ENCODE measurements at regions not wholly inside any gene's neighbourhood (a gene's known extent, or its start where the extent isn't known, plus 50 kb on each side); places are given as distances from the start of the nearest gene placed in this dataset.
A peak's percentile ranks its signal among the peaks of the same experiment; 100 is the strongest.
"Not testable (repeated sequence)": the region's sequence is repeated elsewhere in the genome, so short reads cannot be mapped to it uniquely, and the experiment has no call there.

DNA sequence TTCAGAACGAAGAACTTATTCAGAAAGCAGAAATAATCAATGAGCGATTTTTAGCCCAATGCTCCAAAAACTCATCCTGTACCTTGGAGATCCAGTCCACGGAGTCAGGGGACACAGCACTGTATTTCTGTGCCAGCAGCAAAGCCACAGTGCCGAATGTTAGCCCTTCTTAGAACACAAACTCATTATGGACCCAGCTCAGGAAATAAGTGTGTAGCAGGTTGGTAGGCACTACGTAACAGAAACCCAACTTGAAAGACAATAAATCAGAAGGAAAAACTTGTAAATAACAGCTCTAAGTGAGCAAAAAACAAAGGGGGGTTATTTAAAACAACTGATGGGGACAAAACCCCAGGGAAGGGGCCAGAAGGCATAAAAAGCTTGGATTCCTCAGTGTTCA lies 112.0 kb upstream of the PRSS1 start:
- DNase-seq (ENCODE audit: low read depth in 1 of 2, low spot score in 1 of 2): no peak

- peak in 1 of 2 donors; percentile 1 for DNase-seq (ENCODE audit: low read depth in 1 of 2, low spot score in 1 of 2)
Measured at GRCh38 chr7:142636751-142637150, 112.5 kb upstream of the PRSS1 start.

DNA sequence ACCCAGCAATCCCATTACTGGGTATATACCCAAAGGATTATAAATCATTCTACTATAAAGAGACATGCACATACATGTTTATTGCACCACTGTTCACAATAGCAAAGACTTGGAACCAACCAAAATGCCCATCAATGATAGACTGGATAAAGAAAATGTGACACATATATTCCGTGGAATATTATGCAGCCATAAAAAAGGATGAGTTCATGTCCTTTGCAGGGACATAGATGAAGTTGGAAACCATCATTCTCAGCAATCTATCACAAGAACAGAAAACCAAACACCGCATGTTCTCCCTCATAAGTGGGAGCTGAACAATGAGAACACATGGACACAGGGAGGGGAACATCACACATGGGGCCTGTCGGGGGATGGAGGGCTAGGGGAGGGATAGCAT lies 113.2 kb upstream of the PRSS1 start:
- not testable (repeated sequence) for DNase-seq (ENCODE audit: low read depth in 1 of 2, low spot score in 1 of 2)

DNA sequence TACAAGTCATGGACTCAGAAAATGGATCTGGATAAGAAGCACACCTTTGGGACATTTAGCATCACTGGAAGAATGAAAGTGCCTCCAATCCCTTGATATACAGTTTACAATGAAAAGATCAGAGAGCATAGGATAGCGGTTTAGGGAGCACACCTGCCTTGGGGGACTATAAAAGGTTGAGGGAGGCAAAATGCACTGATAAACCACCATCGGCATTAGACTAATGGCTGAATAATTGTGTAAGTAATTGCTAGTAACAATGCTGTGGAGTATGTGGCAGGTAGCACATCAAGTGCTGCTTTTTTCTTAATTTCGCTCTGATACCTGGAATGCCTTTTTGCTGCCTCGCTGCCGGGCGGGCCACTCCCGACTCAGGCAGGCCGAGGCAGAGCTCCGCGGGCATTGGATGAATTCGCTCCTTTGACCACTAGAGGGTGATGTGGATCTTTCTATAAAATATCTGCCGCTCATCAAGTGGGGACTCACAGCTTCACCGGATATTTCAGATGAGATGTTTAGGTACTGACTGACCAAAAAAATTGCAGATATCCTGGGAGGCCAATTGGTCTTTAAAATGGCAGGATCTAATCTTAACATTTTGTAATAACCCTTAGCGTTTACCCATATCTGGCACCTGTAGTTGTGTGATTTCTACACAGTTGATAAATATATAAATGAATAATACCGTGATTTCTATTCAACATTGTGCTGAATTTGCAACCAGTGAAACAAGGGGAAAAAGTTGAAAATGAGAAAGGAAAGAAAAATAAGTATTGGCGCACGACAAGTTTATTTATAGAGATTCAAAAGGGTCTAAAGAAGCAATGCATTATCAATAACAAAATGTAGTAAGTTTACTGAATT lies 116.8 kb upstream of the PRSS1 start:
- peak; percentile 17 to 28 for DNase-seq (ENCODE audit: low read depth in 1 of 2, low spot score in 1 of 2)

GRCh38 chr7:142629588-142630260 lies 119.5 kb upstream of the PRSS1 start:
- DNase-seq (ENCODE audit: low read depth in 1 of 2, low spot score in 1 of 2): no peak

DNA sequence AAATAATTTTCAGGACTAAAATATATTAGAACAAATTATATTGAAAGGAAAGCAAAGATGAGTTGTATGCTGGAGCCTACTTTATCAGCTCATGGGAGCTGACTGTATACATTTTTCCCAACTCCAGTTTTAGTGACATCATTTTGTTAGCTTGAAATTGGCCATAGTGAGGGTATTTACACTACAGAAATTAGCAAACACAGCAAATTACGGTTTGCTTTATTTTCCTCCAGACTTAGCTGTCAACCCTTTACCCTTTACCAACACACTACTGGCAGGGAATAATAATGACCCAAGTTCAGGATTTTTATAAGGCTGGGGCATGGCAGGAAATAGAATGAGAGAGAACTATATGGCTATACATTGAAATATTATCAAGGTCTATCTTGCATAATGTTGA lies 120.3 kb upstream of the PRSS1 start:
- no peak for DNase-seq (ENCODE audit: low read depth in 1 of 2, low spot score in 1 of 2)

DNA sequence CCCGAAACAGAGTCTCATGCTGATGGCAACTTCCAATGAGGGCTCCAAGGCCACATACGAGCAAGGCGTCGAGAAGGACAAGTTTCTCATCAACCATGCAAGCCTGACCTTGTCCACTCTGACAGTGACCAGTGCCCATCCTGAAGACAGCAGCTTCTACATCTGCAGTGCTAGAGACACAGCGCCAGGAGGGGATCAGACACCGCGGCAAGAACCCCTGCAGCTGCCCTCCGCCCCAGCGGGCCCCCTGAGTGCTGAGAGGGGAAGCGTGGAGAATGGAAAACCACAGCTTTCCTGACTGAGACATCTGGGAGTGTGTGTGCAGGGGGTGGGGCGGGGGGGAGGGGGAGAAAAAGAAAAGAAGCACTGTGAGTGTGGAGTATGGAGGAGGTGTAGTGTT lies 122.0 kb upstream of the PRSS1 start:
- not testable (repeated sequence) for DNase-seq (ENCODE audit: low read depth in 1 of 2, low spot score in 1 of 2)

DNA sequence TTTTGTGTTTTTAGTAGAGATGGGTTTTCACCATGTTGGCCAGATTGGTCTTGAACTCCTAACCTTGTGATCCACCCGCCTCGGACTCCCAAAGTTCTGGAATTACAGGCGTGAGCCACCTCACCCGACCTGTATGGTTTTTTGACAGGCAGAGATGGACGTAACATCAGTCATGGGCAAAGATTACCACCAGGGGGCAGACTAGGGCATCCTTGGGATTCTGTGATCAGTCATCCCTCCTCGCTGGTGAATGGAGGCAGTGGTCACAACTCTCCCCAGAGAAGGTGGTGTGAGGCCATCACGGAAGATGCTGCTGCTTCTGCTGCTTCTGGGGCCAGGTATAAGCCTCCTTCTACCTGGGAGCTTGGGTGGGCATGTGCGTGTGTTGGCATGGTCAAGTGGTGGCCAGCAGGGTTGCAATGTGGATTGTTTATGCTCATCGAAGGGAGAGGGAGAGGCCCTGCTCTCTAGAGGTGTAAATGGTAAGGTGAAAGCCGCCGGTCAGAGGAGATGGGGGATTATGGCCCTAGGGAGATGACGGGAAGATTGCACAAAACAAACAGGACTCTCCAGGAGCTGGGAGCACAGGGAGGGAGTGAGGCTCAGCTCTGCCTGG lies 122.7 kb upstream of the PRSS1 start:
- DNase-seq (ENCODE audit: low read depth in 1 of 2, low spot score in 1 of 2): peak; percentile 18 to 41

DNA sequence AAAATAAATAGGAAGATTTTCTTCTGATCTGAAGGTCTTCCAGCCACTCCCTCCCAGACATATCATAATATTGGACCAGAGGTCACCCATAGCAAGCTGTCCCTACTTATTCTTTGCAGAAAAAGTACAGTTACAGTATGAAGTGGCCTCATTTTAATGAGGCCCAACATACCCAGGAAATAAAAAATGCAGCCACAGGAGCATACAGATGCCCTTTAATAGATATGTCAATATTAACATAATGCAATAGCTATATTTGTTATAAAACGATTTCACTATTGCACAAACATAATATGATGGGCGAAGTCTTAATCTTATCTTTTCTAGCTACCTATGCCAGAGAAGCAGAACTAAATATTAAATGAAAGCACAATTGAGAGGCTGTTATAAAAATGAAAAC lies 124.1 kb upstream of the PRSS1 start:
- DNase-seq (ENCODE audit: low read depth in 1 of 2, low spot score in 1 of 2): not testable (repeated sequence)

- DNase-seq (ENCODE audit: low read depth in 1 of 2, low spot score in 1 of 2): no peak
Measured at GRCh38 chr7:142620402-142620801, 128.9 kb upstream of the PRSS1 start.

GRCh38 chr7:142618655-142619351 lies 130.5 kb upstream of the PRSS1 start:
- DNase-seq (ENCODE audit: low read depth in 1 of 2, low spot score in 1 of 2): no peak

DNA sequence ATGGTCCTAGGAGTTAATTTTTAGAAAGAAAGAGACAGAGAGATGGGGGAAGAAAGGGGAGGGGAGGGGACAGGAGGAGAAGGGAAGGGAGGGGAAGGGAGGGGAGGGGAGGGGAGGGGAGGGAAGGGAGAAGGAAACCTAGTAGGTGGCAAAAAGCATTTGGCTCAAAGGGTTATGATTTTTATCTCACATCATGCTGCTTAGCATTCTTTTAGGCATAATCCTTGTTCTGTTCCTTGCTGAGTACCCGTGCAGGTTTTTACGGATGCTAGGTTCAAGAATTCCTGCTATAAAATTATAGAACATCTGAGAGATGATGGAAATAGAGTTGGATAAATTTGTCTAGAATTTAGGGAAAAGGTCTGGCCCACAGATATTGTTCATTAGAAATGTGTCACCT lies 132.4 kb upstream of the PRSS1 start:
- no peak for DNase-seq (ENCODE audit: low read depth in 1 of 2, low spot score in 1 of 2)

DNA sequence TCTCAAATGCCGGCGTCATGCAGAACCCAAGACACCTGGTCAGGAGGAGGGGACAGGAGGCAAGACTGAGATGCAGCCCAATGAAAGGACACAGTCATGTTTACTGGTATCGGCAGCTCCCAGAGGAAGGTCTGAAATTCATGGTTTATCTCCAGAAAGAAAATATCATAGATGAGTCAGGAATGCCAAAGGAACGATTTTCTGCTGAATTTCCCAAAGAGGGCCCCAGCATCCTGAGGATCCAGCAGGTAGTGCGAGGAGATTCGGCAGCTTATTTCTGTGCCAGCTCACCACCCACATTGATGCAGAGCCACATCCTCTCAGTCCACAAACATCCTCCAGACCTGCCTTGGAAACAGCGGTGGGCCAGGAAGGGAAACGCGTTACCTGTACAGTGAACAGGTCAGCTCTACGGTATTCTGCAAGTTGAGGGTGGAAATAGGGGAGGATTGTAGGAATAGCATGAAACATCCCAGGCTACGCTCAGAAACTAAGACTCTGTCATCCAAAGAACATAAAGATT lies 133.1 kb upstream of the PRSS1 start:
- no peak for DNase-seq (ENCODE audit: low read depth in 1 of 2, low spot score in 1 of 2)

DNA sequence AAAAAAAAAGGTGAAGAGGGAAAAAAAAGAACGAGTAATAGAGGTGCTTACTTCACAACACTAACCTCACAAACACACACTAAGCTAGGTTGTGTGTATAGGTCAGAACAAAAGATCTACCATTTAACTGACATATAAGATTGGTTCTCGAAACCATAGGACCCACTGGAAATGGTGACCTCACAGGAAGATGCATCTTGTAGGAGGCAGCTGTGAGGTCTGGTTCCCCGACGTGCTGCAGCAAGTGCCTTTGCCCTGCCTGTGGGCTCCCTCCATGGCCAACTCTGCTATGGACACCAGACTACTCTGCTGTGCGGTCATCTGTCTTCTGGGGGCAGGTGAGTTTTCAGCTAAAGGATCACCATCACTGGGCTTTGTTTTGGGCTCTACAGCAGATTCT lies 133.8 kb upstream of the PRSS1 start:
- no peak for DNase-seq (ENCODE audit: low read depth in 1 of 2, low spot score in 1 of 2)

- DNase-seq (ENCODE audit: low read depth in 1 of 2, low spot score in 1 of 2): no peak
Measured at GRCh38 chr7:142614116-142614515, 135.2 kb upstream of the PRSS1 start.

GRCh38 chr7:142612237-142612881 lies 136.9 kb upstream of the PRSS1 start:
- DNase-seq (ENCODE audit: low read depth in 1 of 2, low spot score in 1 of 2): no peak

DNA sequence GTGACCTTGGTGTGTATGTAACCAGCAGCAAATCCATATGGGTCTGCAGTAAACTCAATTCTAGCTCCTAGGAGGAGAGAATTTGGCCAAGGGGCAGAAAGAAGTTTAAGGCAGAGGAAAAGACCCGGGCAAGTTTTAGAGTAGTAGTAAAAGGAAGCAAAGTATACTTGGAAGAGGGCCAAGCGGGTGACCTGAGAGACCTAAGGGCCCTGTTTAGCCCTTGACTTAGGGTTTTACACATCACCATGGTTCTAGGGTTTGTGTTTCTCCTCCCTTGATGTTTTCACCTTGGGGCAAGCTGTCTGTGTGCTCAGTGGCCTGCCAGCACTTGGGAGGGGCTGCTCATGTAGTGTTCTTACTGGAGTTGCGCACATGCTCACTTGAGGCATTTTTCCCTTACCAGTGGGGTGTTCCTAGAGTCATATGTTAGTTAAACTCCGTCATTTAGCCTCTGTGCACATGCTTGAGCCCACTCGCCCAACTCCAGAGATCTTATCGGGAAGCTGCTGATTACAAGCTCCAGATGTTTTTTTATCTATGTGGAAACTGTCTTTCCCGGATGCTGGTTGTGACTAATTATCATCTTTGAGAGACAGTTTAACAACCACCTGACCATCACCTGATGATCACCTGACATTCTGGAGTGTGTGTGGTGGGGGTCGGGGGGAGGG lies 137.6 kb upstream of the PRSS1 start:
- no peak for DNase-seq (ENCODE audit: low read depth in 1 of 2, low spot score in 1 of 2)

DNA sequence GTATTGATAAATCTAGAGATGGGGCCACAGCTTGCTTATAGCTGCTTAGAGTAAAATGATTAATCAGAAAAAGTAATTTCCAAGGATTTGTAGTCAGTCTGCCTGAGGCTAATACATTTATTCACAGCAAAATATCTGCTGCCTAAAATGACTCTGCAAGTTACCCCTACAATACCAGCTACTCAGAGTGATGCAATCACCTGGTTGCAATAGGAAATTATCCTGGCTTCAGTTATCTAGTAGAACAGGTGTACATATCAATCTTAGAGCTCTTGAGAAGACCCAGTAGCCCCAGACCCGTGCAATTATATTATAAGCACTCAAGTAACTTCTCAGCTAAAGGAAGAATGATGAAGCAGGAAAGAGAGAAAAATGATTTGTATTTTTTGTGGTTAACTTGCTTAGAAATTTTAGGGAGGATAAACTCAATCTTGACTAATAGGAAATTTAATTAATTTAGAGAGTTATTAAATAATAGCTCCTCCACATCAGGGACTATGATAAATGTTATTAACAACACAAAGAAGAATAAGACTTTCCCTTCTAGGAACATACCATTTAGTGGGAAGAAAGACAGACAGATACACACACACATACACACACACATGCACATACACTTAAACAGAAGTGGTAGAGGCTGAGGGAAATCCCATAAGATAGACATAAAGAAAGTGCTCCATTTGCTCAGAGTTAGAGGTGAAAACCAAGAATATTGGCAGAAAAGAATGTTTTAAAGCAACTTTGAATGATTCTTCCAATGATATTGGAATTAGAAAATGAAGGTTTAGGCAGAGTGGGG lies 140.4 kb upstream of the PRSS1 start:
- no peak for DNase-seq (ENCODE audit: low read depth in 1 of 2, low spot score in 1 of 2)

- DNase-seq (ENCODE audit: low read depth in 1 of 2, low spot score in 1 of 2): no peak
Measured at GRCh38 chr7:142607351-142607750, 141.9 kb upstream of the PRSS1 start.

Measured in stimulated activated CD4-positive, alpha-beta T cell treated with anti-CD3 and anti-CD28 coated beads, Interleukin-15, amount 100 ng/mL, for 1 hour (primary cell).